Lower lobe of right lung (tissue), 2 donors: ENCODE measurements at regions not wholly inside any gene's neighbourhood (a gene's known extent, or its start where the extent isn't known, plus 50 kb on each side); places are given as distances from the start of the nearest gene placed in this dataset.

Experiments used
- ATAC-seq, 2 donors: fragments of 200-7000 bp; cut with Tn5 transposase; one replicate each; pipeline ENCODE4 v1.9.1; 2020 to 2022; ENCODE audit warnings: mild to moderate bottlenecking in 2 of 2, moderate library complexity in 2 of 2
- DNase-seq: peaks from one replicate; pipeline ENCODE4 v3.0.0-alpha.2; 2020
- H3K27ac ChIP-seq: fragments of 200-600 bp; one replicate; pipeline ENCODE4 v1.8.0; 2022
- H3K27me3 ChIP-seq: fragments of 200-600 bp; one replicate; pipeline ENCODE4 v1.8.0; 2022; ENCODE audit warnings: low read depth
- H3K36me3 ChIP-seq: fragments of 200-600 bp; one replicate; pipeline ENCODE4 v1.8.0; 2022; ENCODE audit warnings: mild to moderate bottlenecking
- H3K4me1 ChIP-seq: fragments of 200-600 bp; one replicate; pipeline ENCODE4 v1.8.0; 2022
- H3K4me3 ChIP-seq: fragments of 200-600 bp; one replicate; pipeline ENCODE4 v1.8.0; 2022; ENCODE audit warnings: mild to moderate bottlenecking
- H3K9me3 ChIP-seq: fragments of 200-600 bp; one replicate; pipeline ENCODE4 v1.8.0; 2022
- intact Hi-C: fragments of 100-400 bp; cut with DNase I; formaldehyde crosslinking; loops from one replicate; pipeline ENCODE4 v1.11.0; 2022
- TF ChIP-seq, protein P1 (sequence below): fragments of 200-600 bp; IDR thresholded peaks from one replicate; pipeline ENCODE4 v1.8.0; 2022; ENCODE audit warnings: antibody characterized with exemption, mild to moderate bottlenecking
- donor health status: DM: no; HTN: yes; CAD: no; lungs with severe emphysema.

DNA sequence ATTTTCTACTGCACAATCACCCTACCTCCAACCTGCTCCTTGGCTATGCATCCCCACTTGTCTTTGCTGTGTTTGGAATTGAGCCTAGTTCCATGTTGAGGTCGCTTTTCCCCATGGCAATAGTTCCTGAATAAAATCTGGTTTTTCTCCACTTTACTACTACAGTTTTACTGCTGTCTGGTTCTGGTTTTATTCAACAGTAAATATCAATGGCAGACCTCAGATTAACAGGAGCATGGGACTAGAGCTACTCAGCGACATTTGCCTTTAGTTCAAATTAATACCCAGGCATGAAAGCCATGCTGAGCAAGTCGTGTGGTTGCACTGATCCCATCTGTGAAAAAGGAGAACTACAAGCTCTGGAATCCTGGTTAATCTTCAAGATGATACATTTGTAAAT lies 460.3 kb downstream of the GRXCR1 start:
- ATAC-seq, result no peak
- TF ChIP-seq, protein P1, sequence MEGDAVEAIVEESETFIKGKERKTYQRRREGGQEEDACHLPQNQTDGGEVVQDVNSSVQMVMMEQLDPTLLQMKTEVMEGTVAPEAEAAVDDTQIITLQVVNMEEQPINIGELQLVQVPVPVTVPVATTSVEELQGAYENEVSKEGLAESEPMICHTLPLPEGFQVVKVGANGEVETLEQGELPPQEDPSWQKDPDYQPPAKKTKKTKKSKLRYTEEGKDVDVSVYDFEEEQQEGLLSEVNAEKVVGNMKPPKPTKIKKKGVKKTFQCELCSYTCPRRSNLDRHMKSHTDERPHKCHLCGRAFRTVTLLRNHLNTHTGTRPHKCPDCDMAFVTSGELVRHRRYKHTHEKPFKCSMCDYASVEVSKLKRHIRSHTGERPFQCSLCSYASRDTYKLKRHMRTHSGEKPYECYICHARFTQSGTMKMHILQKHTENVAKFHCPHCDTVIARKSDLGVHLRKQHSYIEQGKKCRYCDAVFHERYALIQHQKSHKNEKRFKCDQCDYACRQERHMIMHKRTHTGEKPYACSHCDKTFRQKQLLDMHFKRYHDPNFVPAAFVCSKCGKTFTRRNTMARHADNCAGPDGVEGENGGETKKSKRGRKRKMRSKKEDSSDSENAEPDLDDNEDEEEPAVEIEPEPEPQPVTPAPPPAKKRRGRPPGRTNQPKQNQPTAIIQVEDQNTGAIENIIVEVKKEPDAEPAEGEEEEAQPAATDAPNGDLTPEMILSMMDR, result no peak
- no peak overlapping the region for H3K4me3 ChIP-seq

DNA sequence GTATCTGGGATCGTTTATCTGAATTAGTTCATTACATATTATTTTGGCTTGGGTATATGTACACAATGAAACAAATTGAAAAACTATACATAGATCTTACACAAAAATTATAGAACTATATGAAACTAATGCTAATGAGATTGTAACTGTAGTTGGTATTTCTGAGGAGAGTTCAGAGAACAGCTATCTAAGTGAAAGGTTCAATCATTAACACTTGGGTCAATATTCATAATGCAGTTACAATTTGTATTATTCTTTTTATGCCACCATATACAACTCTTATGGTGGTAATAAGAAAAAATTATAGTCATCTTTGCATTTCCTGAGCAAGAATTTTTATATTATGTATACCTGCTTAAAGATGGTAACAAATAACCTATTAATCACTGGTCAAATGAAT lies 461.0 kb downstream of the GRXCR1 start:
- Histone ChIP-seq H3K4me3 (no peak overlapping the region), H3K36me3 (no peaks in the 10 kb centered on the region), H3K9me3 (no peaks in the 10 kb centered on the region), H3K4me1 (no peaks in the 10 kb centered on the region), H3K27ac (no peak overlapping the region), H3K27me3 (no peaks in the 10 kb centered on the region)
- intact Hi-C loops, result no loop called here
- TF ChIP-seq, protein P1, result no peak
- ATAC-seq (no peak), DNase-seq (no peak)

More for the DNA sequence above, 460.3 kb downstream of the GRXCR1 start:
- Histone ChIP-seq H3K4me1 (no peaks in the 10 kb centered on the region), H3K27me3 (no peaks in the 10 kb centered on the region), H3K9me3 (no peaks in the 10 kb centered on the region), H3K36me3 (no peaks in the 10 kb centered on the region), H3K27ac (no peak overlapping the region)
- intact Hi-C loops, result no loop called here
- DNase-seq, result no peak

DNA sequence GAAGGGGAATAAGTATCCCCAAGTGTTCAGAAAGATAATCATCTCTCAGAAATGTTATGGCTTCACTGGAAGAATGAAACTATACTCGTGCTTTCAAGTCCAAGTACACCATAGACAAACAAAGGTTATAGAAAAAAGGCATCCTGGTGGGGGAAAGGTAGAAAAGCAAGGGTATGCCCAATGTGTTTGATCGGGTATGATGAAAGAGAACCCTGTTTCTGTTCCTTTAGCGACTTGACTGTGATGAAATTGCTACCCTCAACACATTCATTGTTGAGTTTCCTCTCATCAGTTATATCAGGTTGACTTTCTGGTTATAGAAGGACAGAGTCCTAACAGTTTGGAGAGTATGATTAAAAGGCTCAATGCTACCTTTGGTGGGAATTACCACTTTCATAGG lies 464.3 kb downstream of the GRXCR1 start:
- TF ChIP-seq, protein P1, result no peak
- no peak overlapping the region for H3K27ac ChIP-seq
- no peaks in the 10 kb centered on the region for H3K4me1 ChIP-seq
- ATAC-seq, result no peak
- DNase-seq, result no peak
- no peaks in the 10 kb centered on the region for H3K9me3 ChIP-seq
- H3K36me3 ChIP-seq, result no peaks in the 10 kb centered on the region
- intact Hi-C loops, result no loop called here
- H3K27me3 ChIP-seq, result no peaks in the 10 kb centered on the region
- H3K4me3 ChIP-seq, result no peak overlapping the region

DNA sequence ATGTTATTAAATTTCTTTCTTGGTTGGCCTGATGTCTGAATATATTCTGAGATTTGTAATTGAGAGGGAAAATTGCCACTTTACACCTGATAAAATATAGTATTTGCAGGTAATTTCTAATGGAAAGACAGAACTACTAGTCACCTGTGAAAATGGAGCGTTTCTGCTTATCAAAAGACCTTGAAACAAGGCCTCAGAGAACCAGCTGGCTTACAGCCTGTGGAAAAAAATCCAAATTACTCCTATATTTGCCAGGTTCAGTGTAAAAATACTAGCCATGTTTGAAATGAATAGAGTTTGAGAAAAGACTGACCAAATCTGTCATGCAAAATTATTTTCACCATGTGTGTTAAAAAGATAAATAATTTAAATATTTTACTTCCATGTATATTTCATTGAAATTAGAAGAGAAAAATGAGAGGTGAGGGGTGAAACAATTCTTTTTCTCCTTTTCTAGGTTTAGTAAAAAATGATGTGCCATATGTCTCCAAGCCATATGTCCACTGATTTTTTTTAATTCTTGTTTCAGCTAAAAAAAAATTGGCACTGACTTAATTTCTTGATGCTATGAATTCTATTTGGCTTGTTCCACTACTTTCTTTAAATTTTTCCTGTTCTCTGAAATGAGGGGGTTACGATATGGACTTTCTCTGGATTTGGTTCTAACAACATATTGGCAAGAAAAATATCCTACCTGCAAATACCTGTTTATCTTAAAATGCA lies 464.9 kb downstream of the GRXCR1 start:
- Histone ChIP-seq H3K27me3 (no peaks in the 10 kb centered on the region), H3K36me3 (no peaks in the 10 kb centered on the region), H3K27ac (no peak overlapping the region), H3K4me1 (no peaks in the 10 kb centered on the region), H3K4me3 (no peak overlapping the region), H3K9me3 (no peaks in the 10 kb centered on the region)
- ATAC-seq (no peak), DNase-seq (no peak)
- intact Hi-C loops, result no loop called here
- TF ChIP-seq, protein P1, result no peak

DNA sequence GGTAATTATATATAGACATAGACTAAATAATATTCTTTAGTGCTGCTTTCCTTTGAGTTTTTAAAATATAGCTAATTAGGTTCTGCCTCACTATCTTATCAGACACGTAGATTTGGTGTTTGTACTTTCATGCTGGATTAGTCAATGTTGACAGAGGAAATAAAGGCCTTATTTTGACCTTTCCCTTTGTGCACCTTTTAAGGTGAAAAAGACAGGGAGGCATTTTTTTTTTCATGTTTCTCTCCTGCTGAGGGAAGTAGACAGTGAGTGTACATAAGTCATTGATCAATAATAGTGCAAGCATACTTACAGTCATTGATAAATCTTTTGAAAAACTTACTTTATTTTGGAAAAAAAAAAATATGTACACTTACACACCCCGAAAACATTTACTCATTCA lies 467.8 kb downstream of the GRXCR1 start:
- Histone ChIP-seq H3K36me3 (no peaks in the 10 kb centered on the region), H3K4me3 (no peak overlapping the region), H3K9me3 (no peaks in the 10 kb centered on the region), H3K27ac (no peak overlapping the region), H3K4me1 (no peaks in the 10 kb centered on the region), H3K27me3 (no peaks in the 10 kb centered on the region)
- intact Hi-C loops, result no loop called here
- TF ChIP-seq, protein P1, result no peak
- ATAC-seq (no peak), DNase-seq (no peak)
